GM23338 (cell line): ENCODE measurements at regions not wholly inside any gene's neighbourhood (a gene's known extent, or its start where the extent isn't known, plus 50 kb on each side); places are given as distances from the start of the nearest gene placed in this dataset.

Experiments
- CREB1 ChIP-seq: fragments of 250-450 bp; sonication (Bioruptor Pico); IDR thresholded peaks from 2 replicates; pipeline ENCODE4 v1.5.0; 2020; ENCODE audit warnings: low read depth, mild to moderate bottlenecking, moderate library complexity
- EZH2 ChIP-seq: fragments of 200-600 bp; sonication (generic); IDR thresholded peaks from one replicate; pipeline ENCODE4 v1.8.0; 2017; ENCODE audit warnings: antibody characterized with exemption, mild to moderate bottlenecking, low read depth; ENCODE audit not compliant: unreplicated experiment
- EZH2phosphoT487 ChIP-seq: fragments of 200-600 bp; sonication (generic); IDR thresholded peaks from one replicate; pipeline ENCODE4 v1.8.1; 2018; ENCODE audit warnings: antibody characterized with exemption; ENCODE audit not compliant: unreplicated experiment
- JUNB ChIP-seq: IDR thresholded peaks from one replicate; pipeline ENCODE4 v1.6.1; 2016; ENCODE audit warnings: antibody characterized with exemption; ENCODE audit not compliant: unreplicated experiment
- NANOG ChIP-seq: IDR thresholded peaks from 2 replicates; pipeline ENCODE4 v1.6.1; 2016; ENCODE audit warnings: antibody characterized with exemption, borderline replicate concordance
- POLR2AphosphoS5 ChIP-seq: IDR thresholded peaks from 2 replicates; pipeline ENCODE4 v1.6.1; 2016; ENCODE audit warnings: antibody characterized with exemption, low read depth
- STAT1 ChIP-seq: IDR thresholded peaks from one replicate; pipeline ENCODE4 v1.6.1; 2016; ENCODE audit warnings: antibody characterized with exemption; ENCODE audit not compliant: unreplicated experiment
- ZNF114 ChIP-seq: fragments of 250-450 bp; sonication (Bioruptor Pico); IDR thresholded peaks from 2 replicates; pipeline ENCODE4 v1.5.0; 2020; ENCODE audit warnings: mild to moderate bottlenecking, moderate library complexity
- TF ChIP-seq, protein P1 (sequence below), 2 experiments: fragments of 200-600 bp in 1 of 2; sonication (generic) in 1 of 2; conservative IDR thresholded peaks; 2 replicates each; pipeline versions ENCODE4 v1.5.1 to v1.6.1; 2016 to 2017; ENCODE audit warnings: antibody characterized with exemption in 2 of 2, low read depth in 2 of 2, mild to moderate bottlenecking in 2 of 2, moderate library complexity in 1 of 2

DNA sequence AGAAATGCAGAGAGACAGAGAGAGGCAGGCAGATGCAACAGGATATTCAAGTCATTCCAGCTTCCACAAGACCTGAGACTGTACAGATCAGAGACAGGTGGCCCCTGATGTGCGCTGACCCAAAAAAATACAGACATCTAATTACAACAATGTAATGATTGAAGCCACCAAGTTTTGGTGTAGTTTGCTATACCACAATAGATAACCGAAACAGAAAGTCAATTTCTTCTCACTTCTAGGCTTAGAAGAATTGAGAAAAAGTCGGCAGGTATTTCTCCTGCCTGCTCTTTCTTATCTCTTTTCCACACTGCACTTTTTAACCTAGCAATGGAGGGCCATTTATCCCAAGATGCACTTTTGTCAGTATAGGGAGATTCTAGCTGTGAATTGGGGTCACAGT, 949.2 kb downstream of the CDH11 start:
- TF ChIP-seq, protein P1, sequence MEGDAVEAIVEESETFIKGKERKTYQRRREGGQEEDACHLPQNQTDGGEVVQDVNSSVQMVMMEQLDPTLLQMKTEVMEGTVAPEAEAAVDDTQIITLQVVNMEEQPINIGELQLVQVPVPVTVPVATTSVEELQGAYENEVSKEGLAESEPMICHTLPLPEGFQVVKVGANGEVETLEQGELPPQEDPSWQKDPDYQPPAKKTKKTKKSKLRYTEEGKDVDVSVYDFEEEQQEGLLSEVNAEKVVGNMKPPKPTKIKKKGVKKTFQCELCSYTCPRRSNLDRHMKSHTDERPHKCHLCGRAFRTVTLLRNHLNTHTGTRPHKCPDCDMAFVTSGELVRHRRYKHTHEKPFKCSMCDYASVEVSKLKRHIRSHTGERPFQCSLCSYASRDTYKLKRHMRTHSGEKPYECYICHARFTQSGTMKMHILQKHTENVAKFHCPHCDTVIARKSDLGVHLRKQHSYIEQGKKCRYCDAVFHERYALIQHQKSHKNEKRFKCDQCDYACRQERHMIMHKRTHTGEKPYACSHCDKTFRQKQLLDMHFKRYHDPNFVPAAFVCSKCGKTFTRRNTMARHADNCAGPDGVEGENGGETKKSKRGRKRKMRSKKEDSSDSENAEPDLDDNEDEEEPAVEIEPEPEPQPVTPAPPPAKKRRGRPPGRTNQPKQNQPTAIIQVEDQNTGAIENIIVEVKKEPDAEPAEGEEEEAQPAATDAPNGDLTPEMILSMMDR (conservative IDR thresholded peaks at IDR 0.05; ENCODE audit: low read depth in 2 of 2): no peak
- TF ChIP-seq JUNB (no peak), NANOG (no peak), CREB1 (CRISPR knock-in tag) (no peak), EZH2 (no peak), EZH2phosphoT487 (no peak), STAT1 (no peak), POLR2AphosphoS5 (no peak), ZNF114 (CRISPR knock-in tag) (no peak)
